BJ (cell line): ENCODE measurements at regions not wholly inside any gene's neighbourhood (a gene's known extent, or its start where the extent isn't known, plus 50 kb on each side); places are given as distances from the start of the nearest gene placed in this dataset. TPM values are rescaled to one million over a fixed set of nuclear protein-coding genes. Genes with fewer than 3 reads are reported as not detected.

ENCODE experiments used
- CTCF ChIA-PET: fragments of 350-600 bp; formaldehyde crosslinking; extraction: SDS; loops from one replicate; lab custom pipeline; 2021; ENCODE audit warnings: antibody characterized with exemption, inconsistent platforms; lab: Yijun Ruan, JAX
- POLR2A ChIA-PET: fragments of 300-600 bp; sonication (Branson Sonifier 250); formaldehyde crosslinking; extraction: SDS; loops from one replicate; lab custom pipeline; 2021; ENCODE audit warnings: antibody characterized with exemption; lab: Charles Lee
- DNase-seq: peaks from one replicate; pipeline ENCODE4 v3.0.0-alpha.2; 2011; ENCODE audit warnings: low read depth
- H3K27me3 ChIP-seq: 2 replicates; pipeline ENCODE4 v1.6.0; 2011; ENCODE audit warnings: low read length; ENCODE audit not compliant: control insufficient read depth, insufficient read depth
- H3K36me3 ChIP-seq: 2 replicates; pipeline ENCODE4 v1.5.1; 2011; ENCODE audit warnings: low read length; ENCODE audit not compliant: control insufficient read depth, insufficient read depth
- H3K4me3 ChIP-seq: 2 replicates; pipeline ENCODE4 v1.5.1; 2011; ENCODE audit warnings: low read depth, mild to moderate bottlenecking, control low read depth, low read length
- small RNA-seq: library from RNA; depleted of rRNA; stranded (forward); fragments of <200 nt; gene quantifications from one replicate; pipeline ENCODE3, GENCODE V24; 2012; ENCODE audit warnings: low replicate concordance, low read depth; ENCODE audit not compliant: insufficient read length
- TF ChIP-seq, protein P1 (sequence below): IDR thresholded peaks from 2 replicates; pipeline ENCODE4 v1.5.1; 2011; ENCODE audit warnings: low read depth, mild to moderate bottlenecking, control low read depth, inconsistent platforms, low read length, moderate library complexity; ENCODE audit not compliant: insufficient read depth

DNA sequence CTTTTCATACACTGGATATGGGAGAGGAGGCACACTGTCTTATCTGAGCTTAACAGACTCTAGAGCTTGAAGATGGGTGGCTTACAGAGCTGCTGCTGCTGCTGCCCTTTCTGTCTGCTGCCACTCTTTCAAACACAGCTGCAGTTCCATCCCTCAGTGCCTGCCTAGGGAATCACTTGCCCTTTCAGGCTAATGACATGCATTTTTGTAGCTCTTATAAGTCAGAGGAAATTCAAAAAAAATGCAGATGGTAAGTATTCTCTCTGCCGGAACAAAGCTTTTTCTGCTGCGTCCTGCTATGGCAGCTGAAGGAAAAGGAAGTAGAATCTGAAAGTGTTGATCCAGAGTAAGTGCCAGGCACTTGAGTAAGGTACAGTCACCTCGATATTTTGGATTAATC, 460.4 kb upstream of the DIAPH2 start:
- no peak for DNase-seq
- POLR2A ChIA-PET, result no interaction called here
- no peaks in the 10 kb centered on the region for H3K27me3 ChIP-seq
- H3K4me3 ChIP-seq, result no peak overlapping the region
- no peaks in the 10 kb centered on the region for H3K36me3 ChIP-seq
- CTCF ChIA-PET, result no interaction called here
- TF ChIP-seq, protein P1, sequence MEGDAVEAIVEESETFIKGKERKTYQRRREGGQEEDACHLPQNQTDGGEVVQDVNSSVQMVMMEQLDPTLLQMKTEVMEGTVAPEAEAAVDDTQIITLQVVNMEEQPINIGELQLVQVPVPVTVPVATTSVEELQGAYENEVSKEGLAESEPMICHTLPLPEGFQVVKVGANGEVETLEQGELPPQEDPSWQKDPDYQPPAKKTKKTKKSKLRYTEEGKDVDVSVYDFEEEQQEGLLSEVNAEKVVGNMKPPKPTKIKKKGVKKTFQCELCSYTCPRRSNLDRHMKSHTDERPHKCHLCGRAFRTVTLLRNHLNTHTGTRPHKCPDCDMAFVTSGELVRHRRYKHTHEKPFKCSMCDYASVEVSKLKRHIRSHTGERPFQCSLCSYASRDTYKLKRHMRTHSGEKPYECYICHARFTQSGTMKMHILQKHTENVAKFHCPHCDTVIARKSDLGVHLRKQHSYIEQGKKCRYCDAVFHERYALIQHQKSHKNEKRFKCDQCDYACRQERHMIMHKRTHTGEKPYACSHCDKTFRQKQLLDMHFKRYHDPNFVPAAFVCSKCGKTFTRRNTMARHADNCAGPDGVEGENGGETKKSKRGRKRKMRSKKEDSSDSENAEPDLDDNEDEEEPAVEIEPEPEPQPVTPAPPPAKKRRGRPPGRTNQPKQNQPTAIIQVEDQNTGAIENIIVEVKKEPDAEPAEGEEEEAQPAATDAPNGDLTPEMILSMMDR, result no peak

DNA sequence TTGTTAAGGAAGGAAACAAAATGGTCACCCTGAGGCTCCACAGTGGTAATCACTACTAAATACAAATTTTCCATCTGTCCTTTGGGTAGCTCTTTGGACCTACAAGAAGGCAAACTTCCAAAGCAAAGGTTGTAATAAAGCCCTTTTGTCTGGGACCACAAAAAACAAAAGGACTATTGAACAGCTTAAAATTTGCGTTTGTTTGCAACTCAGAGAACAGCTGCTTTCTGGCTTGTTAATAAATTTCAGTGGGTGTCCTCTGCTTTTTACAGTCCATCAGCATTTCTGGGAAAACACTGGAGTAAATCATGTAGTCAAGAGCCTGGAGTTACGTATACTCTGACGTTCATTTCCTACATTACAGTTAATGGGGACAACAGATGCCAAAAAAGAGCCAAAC, 439.7 kb upstream of the DIAPH2 start:
- CTCF ChIA-PET, result no interaction called here
- TF ChIP-seq, protein P1, result no peak
- H3K4me3 ChIP-seq, result no peak overlapping the region
- no peak for DNase-seq
- POLR2A ChIA-PET, result no interaction called here
- no peaks in the 10 kb centered on the region for H3K27me3 ChIP-seq
- no peaks in the 10 kb centered on the region for H3K36me3 ChIP-seq

DNA sequence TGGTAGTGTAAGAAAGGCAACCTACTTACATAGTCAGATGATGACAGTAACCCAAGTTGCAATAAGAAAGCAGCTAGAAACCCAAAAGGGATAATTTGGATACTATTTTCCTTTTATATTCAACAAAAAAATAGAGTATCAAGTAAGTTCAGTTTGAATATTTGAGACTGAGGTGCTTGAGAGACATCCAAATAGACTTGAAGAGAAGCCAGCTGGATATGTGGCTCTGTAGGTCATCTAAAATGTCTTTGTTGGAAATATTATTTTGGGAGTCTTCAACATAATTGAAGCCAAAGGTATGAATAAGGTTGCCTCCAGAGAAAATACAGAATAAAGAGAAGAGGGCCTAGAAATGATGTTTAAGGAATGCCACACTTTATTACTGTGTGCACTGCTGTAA, 438.2 kb upstream of the DIAPH2 start:
- Histone ChIP-seq H3K27me3 (no peaks in the 10 kb centered on the region), H3K4me3 (no peak overlapping the region), H3K36me3 (no peaks in the 10 kb centered on the region)
- DNase-seq, result no peak
- CTCF ChIA-PET, result no interaction called here
- POLR2A ChIA-PET, result no interaction called here
- TF ChIP-seq, protein P1, result no peak

Small RNAs in the stretch of these regions (small RNA-seq; reads per million reads assigned to genes)
- not detected for gene AL022161.1
- not detected for gene RN7SL379P
- gene RNA5SP510, result not detected
- not detected for gene RPS29P28
